ENCODE measurements at regions not wholly inside any gene's neighbourhood (a gene's known extent, or its start where the extent isn't known, plus 50 kb on each side); places are given as distances from the start of the nearest gene placed in this dataset.

DNA sequence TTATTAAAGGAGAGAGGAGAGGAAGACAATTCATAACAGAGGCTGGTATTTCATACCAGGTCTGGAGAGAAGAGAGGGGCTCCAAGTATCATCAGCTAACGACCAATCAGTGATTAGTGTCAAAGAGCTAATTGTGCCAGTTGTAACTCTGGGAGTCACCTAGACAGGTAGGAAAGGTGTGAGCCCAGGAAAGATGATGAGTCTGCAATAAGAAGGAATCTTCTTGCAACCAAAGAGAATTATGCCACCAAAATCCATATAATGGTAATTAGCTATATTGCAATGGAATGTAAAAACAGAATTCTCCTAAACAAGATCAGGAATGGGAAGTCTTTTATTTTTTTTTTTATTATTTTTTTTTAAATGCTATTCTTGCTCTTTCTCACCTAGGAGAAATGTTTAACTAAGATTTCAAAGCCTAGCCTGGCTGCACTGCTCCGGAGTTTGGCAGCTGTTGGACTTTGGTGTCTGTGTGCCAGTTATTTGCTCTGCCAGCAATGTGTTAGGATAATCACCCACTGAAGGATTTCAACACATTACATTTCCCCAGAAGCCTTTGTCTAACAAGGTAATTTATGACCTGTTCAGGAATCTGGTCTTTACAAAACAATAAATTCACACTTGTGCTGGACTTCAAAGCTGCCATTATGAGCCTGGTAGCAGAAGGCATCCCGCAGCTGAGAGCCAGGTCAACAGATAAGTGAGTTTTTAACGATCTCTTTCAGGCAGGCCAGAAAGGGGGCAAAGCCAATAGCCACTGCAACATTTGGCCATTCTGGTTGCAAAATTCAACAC, 89.4 kb downstream of the FOXB1 start:
- DNase-seq (ENCODE audit: low read depth): no peak

DNA sequence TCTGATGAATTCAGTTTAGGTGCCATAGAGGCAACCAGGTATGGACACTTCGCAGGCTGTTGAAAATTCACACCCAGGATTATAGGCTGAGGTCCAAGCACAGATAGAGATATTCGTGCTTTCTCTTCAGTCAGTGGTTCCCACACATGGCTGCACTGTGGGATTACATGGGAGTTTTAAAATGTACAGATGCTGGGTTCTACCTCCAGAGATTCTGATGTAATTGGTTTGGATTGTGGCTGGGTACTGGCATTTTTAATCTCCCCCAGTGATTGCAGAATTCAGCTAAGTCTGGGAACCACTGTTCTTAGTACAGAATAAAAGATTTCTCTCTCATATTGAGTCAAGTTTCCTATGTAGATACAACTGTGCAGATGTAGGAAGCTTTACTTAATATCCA, 91.6 kb downstream of the FOXB1 start:
- DNase-seq (ENCODE audit: low read depth): peak; percentile 14

DNA sequence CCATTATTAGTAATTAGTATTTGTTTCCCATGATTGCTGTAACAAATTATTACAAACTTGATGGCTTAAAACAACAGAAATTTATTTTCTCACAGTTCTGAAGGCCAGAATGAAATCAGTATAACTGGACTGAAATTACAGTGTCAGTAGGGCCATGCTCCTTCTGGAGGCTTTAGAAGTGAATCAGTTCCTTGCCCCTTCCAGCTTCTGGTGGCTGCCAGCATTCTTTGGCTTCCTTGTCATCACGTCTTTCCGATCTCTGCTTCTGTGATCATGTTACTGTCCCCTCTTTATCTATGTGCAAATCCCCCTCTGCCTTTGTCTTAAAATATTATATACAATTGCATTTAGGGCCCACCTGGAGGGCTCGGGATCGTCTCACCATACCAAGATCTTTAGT, 92.0 kb downstream of the FOXB1 start:
- DNase-seq (ENCODE audit: low read depth): peak; percentile 34

DNA sequence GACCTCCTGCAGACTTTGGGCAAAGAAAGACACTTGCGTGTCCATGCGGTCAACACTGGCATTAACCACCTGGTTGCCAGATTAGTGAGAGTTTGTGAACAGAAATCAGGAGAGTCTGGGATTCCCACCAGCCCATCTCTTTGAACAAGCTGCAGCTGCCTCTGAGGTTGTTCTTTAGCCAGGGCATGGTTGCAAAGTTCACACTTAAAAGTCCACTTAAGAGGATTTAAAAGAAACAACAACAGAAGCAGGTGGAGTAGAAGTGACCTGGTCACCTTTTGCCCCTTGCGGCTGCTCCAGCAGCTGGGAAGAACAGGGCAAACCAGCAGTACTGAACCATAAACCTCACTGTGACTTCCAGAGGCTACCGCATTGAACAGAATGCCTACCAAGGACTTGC, 97.3 kb downstream of the FOXB1 start:
- no peak for DNase-seq (ENCODE audit: low read depth)

DNA sequence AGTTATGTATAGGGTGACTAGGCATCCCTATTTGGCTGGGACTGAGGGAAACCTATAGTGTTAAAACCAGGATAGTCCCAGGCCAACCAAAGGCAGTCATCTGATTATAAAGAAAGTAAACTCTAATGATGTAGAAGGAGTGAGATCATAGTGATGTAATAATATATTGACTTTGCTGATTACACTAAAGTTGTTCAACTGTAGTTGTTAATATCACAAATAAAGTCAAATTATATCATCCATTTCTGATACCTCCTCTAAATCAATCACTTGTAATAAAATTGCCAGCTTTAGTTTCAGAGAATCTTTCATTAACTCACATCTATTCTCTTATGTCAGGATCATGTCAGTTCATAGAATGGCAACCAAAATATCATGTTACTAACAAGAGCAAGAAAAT, 98.6 kb downstream of the FOXB1 start:
- no peak for DNase-seq (ENCODE audit: low read depth)

DNA sequence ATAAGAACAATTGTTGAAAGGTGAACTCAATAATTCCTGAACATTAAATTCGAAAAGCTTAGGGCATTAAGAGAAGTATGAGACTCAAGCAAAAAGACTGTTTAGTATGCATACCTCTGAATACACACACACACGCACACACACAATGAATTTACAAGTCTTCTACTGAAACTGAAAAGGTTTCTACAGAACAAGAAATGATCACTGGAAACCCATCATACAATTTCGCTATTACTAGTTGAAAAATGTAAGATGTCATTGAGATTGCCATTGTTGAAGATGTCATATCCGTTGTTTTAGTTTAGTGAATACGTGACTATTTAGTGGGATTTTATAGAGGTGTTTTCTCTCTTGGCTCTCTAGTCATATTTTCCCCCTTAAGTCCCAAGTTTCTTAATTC, 106.8 kb downstream of the FOXB1 start:
- DNase-seq (ENCODE audit: low read depth): no peak

DNA sequence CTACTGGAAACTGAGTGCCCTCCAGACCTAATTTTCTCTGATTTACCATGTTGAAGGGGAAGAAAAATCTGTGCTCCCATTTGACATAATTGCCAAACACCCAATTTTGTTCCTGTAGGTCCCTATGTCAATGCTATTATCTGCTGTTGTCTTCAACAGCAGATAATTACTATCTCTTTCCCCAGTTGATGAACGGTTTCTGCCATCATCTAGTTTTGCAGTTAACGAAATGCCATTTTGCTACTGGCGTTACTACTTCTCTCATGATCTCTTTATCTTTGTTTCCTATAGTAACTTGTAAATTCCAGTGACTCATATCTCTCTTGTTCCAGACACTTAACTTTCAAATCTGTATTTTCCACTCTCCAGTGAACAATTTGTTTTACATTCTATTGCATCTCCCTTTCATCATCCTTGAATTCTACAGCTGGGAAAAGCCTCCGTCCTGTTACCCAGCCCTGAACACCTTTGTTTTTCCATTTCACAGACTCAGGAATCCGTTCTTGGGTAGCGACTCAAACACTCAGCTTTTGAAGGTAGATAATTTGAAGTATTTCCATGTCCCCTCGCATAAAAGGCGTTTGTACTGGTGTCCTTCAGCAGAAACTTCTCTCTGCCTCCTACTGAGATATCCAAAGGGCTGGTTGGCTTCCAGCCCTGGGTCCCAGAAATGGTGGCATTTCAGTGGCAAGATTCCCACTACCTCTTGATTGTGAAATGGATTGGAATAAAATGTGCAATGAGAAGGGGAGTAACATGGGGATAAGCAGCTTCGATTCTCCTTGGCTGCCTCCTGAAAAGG, 111.7 kb downstream of the FOXB1 start:
- no peak for DNase-seq (ENCODE audit: low read depth)

DNA sequence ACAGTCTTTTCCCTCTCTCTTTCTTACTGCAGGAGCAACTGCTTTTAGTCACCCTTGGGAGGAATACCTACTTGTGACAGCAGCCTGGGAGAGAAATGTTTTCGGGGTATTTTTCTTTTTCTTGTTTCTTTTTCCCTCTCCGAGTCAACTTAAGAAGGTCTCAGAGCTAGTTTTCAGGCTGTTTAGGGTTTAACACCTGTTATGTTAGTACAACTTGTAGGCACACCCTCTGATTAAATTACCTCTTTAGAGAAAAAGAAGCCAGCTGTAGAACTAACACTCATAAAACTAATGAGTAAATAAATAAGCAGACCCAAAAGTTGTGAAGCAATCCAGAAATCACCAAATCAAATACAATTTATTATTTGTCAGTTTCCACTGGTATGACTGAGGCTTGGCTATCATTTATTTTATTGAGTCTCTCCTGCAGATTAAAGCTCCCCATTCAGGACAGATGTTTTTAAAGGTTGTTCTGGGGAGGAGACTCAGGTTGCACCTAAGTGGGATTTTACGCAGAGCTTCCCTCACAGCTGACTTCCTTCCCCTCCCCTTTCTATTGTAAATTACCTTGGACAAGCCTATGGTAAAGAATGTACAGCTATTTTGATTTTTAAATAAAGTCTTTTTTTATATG, 112.5 kb downstream of the FOXB1 start:
- DNase-seq (ENCODE audit: low read depth): no peak

DNA sequence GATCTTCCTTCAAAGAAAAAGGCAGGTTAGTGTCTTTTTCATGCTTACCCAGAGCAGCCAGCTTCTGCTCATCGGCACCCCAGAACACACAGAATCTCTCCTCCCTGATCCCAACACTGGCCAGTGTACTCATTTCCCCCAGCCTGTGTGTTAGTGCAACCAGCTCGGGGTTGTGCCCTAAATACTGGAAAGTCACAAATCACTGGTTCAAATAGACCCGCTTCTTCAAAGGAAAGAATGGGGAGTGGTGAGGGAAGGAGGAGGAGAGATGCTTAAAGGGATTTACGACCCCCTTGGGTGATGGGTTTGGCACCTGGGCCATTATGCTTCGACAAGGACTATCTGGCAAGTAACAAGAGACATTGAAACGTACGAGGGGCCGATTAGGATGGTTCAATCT, 114.0 kb downstream of the FOXB1 start:
- no peak for DNase-seq (ENCODE audit: low read depth)

DNA sequence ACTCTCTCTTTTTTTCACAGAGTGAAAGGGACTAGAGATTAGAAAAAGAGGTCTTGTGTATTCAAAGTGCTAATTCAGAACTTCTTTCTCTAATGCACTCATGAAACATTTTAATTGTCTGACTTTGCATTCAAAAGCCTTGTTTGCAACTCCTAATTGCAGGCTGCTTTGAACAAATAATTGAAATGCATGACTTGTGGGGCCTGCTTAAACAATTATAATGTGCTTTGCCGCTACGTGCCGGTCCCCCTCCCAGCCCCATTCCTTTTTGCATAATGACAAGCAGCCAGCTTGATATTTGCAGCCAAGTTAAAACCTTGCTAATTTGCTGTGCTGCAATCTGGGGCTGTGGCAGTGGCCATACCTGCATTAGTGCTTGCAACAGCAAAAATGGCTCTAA, 114.5 kb downstream of the FOXB1 start:
- no peak for DNase-seq (ENCODE audit: low read depth)

DNA sequence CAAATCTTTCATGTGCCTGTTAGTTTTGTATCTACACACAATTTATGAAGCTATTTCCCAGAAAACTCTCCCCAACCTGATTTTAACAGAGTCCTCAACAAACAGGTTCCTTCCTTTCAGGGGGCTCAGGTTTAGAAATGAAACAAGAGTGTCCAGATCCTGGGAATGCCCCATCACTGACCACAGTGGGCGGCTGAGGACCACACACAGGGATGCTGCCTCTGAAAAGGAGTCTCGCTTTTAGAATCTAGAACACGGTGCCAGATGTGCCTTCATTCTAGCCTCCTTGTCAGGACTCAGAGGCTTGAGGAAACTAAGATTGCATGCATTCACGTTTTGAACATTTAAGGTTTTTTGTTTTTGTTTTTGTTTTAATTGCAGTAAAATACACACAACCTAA, 115.0 kb downstream of the FOXB1 start:
- no peak for DNase-seq (ENCODE audit: low read depth)

DNA sequence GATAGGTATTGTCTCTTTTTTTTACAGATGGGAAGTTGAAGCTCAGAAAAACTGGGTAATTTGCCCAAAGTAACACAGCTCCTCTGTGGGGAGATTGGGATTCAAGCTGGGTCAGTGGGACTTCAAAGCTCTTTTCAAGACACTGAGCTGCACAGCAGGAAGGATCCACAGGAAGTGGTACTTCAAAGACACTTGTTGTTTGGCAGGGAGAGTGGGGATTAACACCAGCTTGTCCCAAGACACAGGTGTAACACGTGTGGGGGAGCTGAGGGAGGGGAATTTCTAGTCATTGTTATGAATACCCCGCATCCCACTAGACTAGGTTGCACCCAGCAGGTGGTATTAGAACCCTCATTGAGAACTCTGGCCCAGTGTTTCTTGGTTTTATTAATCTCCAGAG, 116.0 kb downstream of the FOXB1 start:
- DNase-seq (ENCODE audit: low read depth): no peak

DNA sequence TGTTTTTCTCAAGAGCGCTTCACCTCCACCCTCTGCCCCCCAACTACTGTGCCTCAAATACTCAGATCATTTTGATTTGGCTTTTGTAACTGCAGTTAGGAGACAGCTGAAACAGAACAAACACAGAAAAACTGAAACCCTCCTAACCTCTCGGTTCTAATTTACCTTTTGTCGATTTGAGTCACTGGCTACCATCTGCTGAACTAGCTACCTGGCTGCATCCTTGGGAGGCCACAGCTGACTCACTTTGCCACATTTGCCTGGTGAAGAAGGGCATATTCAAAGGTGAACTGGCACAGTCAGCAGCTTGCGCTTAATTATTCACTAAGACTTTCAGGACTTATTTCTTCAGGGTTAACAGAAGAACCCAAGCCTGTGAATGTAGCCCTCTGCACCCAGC, 117.7 kb downstream of the FOXB1 start:
- DNase-seq (ENCODE audit: low read depth): no peak

DNA sequence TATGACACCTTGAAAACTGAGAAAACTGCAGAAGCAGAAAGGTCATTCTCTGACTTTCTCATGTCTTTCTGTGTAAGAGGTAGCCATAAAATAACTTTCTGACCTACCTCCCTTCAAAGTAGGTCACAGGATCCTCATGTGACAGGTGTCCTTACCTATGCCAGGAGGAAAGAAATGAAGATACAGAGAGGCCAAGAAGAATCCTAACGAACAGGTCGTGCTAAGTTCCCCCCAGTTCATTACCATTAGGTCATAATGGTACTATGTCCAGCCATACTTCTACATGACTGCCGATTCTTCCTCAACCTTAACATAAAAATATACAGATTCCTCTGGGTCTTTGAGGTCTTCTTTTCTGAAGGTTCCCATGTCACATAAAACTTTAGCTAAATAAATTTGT, 118.6 kb downstream of the FOXB1 start:
- DNase-seq (ENCODE audit: low read depth): no peak

DNA sequence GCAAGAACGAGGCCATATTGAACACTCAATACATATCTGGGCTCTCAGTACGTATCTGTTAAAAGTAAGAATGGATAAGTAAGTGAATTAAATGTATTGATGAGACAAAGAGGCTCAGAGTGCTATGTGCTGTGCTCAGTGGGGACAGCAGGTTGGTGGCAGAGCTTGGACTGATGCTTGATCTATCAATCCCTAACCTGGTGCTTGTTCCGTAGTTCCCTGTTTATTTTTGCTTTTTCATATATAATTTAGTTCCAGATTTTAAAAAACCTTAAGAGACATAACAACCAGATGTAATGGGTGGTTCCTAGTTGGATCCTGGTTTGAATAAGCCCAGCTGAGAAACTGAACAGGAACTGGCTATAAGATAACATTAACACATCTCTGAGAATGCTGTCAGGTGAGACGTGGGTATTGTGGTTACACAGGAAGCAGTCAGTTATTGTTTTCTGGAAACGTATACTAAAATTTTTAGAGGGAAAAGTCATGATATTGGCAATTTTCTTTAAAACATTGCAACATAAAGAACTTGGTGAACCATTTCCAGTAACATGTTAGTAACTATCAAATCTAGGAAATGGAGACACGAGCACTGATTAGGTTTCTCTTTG, 120.5 kb downstream of the FOXB1 start:
- DNase-seq (ENCODE audit: low read depth): no peak

DNA sequence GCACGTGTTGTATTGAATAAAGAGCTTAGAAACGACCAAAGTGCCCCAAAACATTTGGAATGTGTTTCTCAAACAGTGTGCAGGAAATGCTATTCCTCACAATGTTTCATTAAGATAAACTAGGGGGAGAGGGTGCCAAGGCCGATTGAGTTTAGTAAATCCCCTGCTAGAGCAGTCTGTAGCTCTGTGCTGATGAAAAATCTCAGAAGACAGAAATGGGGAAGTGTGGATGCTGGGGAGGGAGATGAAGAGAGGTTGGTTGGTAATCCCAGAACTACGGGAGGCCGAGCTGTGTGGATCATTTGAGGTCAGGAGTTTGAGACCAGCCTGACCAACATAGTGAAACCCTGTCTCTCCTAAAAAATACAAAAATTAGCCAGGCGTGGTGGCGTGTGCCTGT, 121.2 kb downstream of the FOXB1 start:
- DNase-seq (ENCODE audit: low read depth): no peak

DNA sequence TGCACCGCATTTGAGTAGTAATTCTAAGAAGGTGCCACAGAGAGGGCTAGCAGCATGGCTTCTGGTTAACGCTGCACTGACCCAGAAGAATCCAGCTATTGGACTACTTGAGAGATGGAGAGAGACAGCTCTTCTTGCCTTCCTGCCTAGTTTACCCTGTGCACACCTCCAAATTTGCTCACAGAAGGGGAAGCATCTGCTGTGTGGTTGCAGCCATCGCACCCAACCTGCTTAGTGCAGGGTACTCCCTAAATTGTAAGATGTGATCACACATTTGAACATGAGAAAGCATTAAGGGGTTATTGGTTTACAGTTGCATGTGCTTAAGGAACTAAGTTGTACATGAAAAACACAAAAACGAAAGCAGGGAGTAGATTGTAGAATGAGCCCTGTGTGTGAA, 122.1 kb downstream of the FOXB1 start:
- DNase-seq (ENCODE audit: low read depth): no peak

DNA sequence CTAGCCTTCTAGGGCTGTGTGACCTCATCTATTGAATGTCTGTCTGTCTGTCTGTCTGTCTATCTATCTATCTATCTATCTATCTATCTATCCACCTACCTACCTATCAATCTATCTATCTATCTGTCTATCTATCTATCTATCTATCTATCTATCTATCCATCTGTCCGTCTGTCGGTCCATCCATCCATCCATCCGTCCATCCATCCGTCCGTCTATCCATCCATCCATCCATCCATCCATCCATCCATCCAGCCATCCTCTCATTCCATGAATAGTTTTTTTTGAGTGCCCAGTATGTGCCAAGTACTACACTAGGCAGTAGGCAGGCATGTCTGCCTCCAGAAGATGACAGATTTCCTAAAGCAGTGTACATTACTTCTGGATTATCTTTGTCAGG, 122.5 kb downstream of the FOXB1 start:
- DNase-seq (ENCODE audit: low read depth): no peak

DNA sequence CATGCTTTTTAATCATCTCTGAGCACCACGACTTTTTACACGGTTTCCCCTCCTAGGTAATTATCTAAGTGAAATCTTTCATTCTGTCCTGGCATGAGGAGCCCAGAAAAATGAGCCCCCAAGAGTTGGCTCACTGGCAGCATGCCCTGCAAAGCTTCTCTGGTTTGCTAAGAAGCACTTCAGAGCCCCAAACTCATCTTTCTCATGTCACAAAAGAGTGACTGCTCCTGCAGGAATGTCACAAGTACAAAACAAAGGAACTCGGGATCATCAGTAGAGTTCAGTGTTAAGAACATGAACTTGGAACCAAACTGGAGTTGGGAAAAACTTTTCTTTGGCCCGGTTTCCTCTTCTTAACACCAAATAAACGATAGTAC, 123.9 kb downstream of the FOXB1 start:
- peak; percentile 3 for DNase-seq (ENCODE audit: low read depth)

DNA sequence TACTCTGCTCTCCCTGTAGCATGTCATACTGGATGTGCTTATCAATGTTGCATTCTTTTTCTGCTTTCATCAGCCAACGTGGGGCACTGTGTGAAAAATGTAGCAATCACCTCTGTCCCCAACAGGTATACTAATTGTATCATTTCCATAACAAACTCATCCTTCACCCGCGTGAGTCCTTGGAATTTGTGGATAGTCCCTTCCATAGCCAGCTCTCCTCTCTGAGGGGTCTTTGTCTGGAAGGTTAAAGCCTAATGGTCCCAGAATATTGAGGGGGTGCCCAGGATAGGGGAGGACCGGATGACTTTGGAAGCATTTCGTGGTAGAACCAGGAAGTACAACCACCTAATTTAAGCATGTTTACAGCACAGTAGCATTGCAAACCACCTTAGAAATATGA, 124.6 kb downstream of the FOXB1 start:
- DNase-seq (ENCODE audit: low read depth): no peak

DNA sequence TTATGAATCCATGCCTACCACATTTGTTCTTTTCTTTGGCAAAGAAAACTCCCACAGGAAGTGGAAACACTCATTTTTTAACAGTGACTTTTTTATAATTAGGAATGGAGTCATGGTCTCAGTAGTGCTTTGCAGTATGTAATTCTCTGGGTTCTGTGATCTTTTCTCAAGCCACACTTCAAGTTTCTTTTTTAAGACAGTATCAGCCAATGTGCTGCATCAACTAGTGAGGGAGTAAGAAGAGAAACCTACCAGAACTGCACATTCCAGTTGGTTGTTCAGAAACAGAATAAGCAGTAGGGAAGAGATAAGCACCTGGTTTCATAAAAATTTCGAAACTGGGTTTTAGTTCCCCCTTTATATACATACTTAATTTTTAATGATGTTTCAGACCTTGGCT, 126.3 kb downstream of the FOXB1 start:
- no peak for DNase-seq (ENCODE audit: low read depth)

DNA sequence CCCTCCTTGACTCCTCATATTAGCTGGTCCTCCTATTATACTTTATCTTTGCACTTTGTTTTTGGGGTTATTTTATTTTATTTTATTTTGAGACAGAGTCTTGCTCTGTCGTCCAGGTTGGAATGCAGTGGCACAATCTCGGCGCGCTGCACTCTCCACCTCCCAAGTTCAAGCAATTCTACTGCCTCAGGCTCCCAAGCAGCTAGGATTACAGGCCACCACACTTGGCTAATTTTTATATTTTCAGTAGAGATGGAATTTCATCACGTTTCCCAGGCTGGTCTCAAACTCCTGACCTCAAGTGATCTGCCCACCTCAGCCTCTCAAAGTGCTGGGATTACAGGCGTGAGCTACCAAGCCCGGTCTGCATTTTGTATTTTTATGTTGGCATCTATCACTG, 126.7 kb downstream of the FOXB1 start:
- DNase-seq (ENCODE audit: low read depth): no peak

DNA sequence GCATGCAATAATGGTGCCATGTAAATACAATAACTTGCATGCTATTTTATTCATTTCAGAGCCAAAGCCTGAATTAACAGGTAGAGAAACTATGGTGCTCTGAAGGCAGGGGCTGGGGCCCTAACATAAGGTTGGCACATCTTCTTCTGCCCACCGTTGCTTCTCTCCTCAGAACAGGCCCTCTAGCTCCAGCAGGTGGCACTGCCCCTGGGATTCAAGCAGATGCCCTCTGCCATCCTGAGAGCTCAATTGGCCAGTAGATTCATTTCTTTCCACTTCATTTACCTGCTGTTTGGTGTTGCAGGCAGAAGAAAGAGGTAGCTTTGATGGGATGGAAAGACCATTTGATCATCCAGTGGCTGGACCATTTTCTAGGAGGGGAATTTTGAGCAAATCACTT, 130.5 kb downstream of the FOXB1 start:
- DNase-seq (ENCODE audit: low read depth): no peak

All from fibroblast of gingiva (primary cell).